Cerebellar nuclear complex (tissue), 1 donor: ENCODE measurements at regions not wholly inside any gene's neighbourhood (a gene's known extent, or its start where the extent isn't known, plus 50 kb on each side); places are given as distances from the start of the nearest gene placed in this dataset.
"Not testable (repeated sequence)": the region's sequence is repeated elsewhere in the genome, so short reads cannot be mapped to it uniquely, and the experiment has no call there.

Source experiments
- DNase-seq, 2 experiments: peaks; one replicate each; lab custom pipeline; 2025; lab: John Stamatoyannopoulos, UW

DNA sequence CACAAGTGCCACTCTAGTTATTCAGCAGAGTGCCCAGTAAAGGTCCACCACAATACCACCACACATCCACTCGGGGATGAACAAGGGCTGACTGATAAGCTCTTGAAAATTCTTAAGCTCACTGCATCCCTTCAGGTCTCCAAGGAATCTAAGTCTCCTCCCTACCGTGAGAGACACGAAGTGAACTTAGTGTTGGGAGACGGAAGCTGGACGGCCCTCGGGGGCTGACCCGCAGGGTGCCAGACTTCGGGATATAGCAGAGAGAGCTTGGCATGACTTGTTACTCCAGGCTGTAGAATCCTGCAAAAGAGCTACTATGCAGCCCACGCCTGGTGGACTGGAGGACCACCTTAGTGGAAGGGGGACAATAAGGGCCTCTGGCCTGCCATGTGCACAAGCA, 75.1 kb downstream of the LYZL1 start:
- not testable (repeated sequence) for DNase-seq

DNA sequence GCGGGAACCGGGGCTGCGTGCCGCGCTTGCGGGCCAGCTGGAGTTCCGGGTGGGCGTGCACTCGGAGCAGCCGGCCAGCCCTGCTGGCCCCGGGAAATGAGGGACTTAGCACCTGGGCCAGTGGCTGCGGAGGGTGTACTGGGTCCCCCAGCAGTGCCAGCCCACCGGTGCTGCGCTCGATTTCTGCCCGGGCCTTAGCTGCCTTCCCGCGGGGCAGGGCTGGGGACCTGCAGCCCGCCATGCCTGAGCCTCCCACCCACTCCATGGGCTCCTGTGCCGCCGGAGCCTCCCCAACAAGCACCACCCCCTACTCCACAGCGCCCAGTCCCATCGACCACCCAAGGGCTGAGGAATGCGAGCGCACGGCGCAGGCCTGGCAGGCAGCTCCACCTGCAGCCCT, 77.3 kb downstream of the LYZL1 start:
- DNase-seq, result not testable (repeated sequence)

DNA sequence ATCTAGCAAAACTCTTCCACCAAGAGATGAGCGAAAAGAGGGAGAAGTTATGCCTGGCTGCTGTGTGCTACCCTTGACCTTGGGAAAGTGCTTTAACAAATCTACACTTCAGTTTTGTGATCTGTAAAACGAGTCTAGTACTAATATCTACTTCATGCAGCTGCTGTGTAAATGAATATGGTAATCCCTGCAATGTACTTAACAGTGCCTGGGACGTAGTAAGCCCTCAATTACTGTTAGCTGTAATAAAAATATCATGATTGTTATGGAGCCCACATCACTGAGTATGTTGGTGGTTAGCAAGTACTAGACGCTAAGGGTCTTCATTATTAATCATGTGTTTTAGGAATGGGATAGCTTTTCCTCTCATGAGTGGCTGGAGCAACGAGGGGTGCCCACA, 80.5 kb downstream of the LYZL1 start:
- DNase-seq, result no peak

DNA sequence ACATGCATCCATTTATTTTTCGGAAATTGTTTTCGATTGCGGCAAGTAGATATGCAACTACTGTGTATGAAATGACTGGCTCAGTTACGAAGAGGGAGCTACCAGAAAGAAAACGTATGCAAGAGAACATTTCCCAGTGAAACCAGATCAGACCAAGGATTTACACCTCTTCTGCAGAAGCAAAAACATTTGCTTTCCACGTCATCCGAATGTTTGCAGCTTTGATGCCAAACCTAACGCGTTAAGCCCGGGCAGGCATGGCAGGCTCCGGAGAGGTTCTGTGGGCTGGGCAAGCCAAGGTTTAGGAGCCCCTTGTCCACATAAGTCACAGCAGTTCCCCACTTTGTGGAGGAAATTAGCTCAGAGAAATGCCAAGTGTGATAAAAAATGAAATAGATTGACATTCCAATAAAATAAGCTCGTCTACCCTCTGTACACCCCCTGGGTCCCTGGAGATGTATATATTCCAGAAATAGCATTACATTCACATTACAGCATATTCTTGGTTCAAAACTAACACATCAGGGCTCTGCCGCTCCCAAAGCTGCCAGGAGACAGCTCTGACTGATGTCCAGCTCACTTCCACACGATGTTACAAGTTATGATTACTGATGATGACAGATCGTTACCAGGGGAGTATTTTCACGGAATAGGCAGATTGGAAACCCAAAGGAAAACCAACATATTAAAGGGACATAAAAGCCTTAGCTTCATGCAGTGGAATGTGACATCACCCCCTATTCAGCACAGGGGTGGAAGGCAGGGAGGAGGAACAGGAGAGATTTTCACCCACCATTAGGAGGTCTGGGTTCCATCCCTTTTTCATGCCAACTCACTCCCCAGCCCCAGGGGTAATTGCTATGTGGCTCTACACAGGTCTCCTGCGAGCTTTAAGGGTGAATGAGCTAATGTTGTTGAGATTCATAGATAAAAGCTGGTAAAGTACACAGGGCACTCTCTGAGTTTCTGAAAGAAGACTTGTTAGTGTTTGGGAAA, 81.5 kb downstream of the LYZL1 start:
- no peak for DNase-seq

- DNase-seq, result no peak
Measured at GRCh38 chr10:29372920-29373319, 84.0 kb downstream of the LYZL1 start.

DNA sequence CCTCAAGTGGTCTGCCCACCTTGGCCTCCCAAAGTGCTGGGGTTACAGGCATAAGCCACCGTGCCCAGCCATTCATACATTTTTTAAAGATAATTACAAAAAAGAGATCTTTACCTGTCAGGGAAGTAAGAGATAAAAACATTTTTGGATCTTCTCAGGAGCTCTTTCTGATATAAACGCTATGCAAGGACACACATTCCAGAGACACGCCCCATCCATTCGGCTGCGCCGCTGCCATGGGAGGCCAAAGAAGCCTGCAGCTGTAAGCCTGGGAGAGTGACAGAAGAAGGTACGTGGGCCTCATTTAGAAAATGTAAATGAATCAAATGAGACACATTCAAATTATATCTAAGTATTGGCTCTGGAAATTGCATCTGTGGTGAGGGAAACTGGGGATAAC, 85.3 kb downstream of the LYZL1 start:
- DNase-seq, result no peak

- DNase-seq, result no peak
Measured at GRCh38 chr10:29375888-29376287, 87.0 kb downstream of the LYZL1 start.

DNA sequence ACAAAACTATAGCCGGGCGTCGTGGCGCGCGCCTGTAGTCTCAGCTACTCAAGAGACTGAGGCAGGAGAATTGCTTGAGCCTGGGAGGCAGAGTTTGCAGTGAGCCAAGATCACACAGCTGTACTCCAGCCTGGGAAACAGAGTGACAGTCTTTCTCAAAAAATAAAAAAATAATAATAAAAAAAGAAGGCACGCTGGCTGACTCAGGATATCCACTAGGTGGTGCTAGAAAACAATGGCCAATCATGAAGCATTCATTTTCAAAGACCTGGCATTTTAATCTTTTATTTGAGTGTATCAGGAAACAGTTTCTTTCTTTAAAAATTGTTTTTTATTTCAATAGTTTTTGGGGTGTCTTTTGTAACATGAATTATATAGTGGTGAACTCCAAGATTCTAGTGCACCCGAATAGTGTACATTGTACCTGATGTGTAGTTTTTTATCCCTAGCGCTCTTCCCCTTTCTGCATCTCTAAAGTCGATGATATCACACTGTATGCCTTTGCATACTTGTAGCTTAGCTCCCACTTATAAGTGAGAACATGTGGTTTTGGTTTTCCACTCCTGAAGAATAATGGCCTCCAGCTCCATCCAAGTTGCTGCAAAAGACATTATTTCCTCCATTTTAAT, 88.6 kb downstream of the LYZL1 start:
- DNase-seq, result no peak

DNA sequence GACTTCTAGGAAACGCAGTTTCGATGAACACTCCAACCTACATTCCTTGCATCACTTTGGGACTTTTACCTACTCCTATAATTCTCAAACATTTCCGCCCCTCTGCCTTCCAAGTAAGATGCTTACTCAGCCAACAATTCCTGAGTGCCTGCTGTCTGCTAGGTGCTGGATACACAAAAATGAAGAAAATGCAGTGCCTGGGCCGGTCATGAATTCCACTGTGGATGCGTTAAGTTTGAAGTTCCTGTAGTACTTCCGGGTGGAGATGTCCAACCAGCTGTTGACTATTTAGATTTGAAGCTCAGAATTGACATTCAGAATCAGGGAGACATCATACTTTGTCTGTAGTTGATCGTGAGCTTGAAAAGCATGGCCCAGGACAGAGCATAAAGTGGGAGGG, 89.2 kb downstream of the LYZL1 start:
- no peak for DNase-seq

DNA sequence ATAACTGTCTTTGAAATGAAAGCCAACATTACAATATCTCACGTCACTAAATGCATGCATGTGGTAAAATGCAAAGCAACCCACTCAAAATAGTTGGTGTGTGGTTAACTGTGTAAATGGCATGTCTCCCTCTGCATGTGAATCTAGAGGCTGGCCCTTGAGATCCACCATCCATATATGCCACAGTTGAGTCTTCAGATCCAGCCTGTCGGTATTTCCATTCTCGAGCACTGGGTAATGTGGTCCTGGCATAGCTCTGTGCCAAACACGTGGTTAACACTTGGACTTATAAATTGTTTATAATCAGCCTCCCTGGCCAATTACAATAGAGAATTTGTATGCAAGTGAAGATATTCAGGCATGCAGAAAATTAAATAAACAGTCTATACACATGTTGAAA, 90.3 kb downstream of the LYZL1 start:
- no peak for DNase-seq

DNA sequence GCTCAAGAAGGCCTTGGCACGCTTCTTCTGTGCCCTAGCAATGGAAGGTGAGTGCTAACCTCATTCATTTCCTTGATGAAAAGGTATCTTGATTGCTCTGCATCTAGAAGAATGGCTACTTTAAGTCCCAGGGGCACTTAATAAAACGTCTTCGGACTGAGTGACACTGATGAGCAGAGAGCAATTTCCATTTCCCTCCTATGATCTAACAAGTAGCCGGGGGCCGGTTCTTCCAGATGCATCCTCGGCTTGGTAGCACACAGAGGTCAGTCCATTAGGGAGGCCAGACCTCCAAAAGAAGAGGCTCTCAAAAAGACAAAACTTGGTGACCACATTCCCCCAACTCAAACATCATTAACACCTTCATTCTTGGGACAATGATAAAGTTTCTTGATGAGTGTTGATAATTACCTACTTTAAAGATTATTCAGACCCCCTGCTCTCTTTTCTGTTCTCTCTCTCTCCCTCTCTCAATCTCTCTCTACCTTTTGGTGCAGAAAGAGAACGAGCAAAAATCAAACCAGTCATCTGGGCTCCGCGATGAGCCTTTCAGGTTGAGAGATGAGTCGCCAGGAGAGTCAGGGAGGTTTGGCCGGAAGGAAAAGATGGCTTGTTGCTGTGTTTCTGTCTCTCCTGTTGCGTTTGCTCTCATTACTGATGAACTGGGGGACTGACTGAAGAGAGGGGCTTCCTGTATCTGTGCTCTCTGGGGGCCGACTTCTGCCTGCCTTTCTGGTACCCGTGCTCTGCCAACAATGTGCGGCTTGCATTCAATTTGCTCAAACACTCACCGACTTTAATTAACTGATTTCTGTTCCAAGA, 91.1 kb downstream of the LYZL1 start:
- not testable (repeated sequence) for DNase-seq

DNA sequence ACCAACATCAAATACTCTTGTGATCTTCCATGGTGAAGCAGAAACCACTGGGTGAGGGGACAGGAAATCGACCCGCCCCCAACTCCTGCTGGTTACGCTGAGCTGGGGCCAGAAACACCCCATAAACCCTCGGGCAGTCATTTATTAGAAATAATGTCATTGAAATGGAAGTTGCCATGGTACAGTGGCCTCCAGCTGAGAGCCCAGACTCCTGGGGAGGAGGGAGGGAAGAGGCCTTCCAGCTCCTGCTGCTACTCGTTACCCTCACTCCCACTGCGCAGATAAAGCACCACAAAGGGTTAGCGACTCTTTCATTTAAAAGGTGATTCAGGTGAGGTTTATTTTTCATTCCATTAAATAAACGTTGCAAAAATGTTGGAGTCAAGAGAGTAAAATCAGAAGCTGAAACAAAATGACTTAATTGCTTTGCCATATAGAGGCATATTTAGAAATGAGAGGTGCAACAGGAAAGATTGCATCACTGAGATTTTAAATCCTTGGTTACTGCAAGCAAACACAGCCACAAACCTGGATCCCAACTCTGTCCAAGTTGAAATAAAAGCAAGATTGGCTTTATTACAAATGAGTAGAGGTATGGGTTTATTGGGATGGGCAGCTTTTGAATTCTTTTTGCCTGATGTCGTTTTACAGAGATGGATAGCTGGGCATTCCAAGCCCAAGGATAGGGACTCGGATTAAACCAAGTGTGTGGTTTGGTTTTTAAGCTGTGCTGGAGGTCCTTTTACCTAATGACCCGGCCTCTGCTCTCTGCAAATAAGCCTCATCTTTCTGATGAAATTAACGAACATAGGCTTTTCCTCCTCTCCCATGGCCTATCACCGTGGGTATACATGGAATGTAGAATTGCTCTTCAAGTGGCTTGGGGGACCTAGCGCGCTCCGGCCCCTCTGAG, 92.0 kb downstream of the LYZL1 start:
- not testable (repeated sequence) for DNase-seq

GRCh38 chr10:29386342-29386999, 97.6 kb downstream of the LYZL1 start:
- peak in 1 of 2 experiments; percentile 2 for DNase-seq

DNA sequence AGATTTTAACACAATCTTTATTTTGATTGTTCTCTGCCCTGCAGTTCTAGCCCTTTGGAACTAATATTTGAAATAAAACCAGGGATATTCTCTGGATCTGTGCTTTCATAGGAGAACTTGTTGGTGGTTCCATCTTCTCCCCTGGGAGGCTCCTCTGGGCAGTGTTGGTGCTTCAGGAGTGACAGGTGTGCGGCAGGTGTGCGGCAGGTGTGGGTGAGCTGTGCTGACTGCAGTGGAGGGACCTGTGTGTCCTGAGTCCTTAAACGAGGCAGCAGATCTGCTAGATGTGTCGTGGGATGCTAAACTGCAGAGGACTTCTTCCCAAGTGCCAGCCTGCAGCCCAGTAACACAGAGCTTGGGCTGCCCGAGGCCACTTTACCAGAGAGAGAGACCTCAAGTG, 98.4 kb downstream of the LYZL1 start:
- DNase-seq, result no peak

- not testable (repeated sequence) for DNase-seq
Measured at GRCh38 chr10:29388112-29388511, 99.2 kb downstream of the LYZL1 start.

- DNase-seq, result no peak
Measured at GRCh38 chr10:29389493-29389892, 100.6 kb downstream of the LYZL1 start.

DNA sequence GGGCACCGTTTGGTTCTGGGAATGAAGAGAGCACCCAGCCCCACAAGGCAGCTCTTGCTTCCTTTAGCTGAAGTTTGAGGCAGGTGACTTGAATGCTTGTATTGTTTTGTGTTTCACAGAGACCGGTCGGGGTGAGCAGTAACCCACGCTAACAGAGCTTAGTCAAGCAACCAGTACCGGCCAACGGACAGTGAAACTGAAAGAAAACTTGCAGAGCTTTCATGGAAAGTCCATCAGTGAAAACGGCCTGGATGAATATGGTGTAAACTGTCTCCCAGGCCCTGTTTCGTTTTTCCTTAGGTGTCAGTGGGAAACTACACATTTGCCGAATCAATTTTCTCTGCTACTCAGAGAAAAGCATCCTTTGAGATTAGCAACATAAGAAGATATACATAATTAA, 101.1 kb downstream of the LYZL1 start:
- no peak for DNase-seq

DNA sequence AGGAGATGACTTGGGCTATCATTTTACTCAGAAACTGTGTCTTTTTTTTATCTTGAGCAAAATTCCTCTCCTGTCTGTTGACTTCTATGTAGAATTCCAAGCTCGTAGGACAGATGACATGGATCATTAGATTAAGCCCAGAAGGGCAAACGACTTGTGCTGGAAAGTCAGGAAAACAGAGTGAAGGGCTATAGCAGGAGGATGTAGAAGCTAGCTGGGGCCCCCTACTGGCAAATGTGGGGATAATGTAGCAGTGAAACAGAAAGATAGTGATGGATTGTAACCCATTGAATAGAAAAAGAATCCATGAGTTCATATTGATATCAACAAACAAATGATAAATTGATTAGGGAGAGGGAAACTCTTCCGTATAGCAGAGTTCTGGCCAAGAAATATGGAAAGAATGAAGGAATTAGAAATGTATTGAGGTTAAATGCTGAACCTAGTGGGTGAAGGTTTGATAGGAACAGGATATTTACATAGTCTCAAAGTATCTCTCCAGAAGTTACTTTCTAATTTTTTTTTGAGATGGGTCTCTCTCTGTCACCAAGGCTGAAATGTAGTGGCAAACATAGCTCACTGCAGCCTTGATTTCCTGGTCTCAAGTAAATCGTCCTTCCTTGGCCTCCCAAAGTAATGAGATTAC, 103.6 kb downstream of the LYZL1 start:
- DNase-seq, result no peak

- no peak for DNase-seq
Measured at GRCh38 chr10:29394321-29394932, 105.6 kb downstream of the LYZL1 start.

DNA sequence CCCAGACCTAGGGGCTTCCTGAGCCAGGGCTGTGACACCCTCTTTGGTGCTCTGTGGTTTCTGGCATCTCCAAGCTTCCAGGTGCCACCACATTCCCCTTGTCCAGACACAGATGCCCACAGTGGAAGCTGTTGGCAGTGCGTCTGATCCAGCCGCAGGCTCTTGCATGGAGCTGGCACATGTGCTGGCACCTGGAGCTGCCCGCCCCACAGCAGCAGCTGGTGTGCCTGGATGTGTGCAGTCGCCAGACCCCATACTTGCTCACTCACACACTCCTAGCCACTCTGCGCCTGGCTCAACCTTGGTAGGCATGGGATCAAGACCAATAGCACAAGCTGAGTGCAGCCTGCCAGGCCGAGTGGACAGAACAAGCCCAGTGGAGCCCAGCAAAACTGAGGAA, 106.5 kb downstream of the LYZL1 start:
- no peak for DNase-seq
